Stimulated activated effector memory CD8-positive, alpha-beta T cell treated with anti-CD3 and anti-CD28 coated beads, Interleukin-12 subunit alpha, Interleukin-12 subunit beta, amount 100 ng/mL, for 72 hours (primary cell): ENCODE measurements at regions not wholly inside any gene's neighbourhood (a gene's known extent, or its start where the extent isn't known, plus 50 kb on each side); places are given as distances from the start of the nearest gene placed in this dataset.
A peak's percentile ranks its signal among the peaks of the same experiment; 100 is the strongest.

Source experiments
- ATAC-seq: fragments of 150-1000 bp; cut with Tn5 transposase; 2 replicates; pipeline ENCODE4 v1.10.0; 2021
- DNase-seq, 2 donors: peaks; one replicate each; pipeline ENCODE4 v3.0.0; 2021 to 2022; ENCODE audit warnings: low spot score in 2 of 2
- H3K27ac Mint-ChIP-seq: one replicate; pipeline ENCODE4 v1.8.0; 2022; ENCODE audit warnings: mild to moderate bottlenecking, mixed read lengths
- H3K36me3 Mint-ChIP-seq: one replicate; pipeline ENCODE4 v1.8.0; 2022; ENCODE audit warnings: mild to moderate bottlenecking, mixed read lengths
- H3K4me1 Mint-ChIP-seq: one replicate; pipeline ENCODE4 v1.8.0; 2022; ENCODE audit warnings: mixed read lengths
- H3K4me3 Mint-ChIP-seq: one replicate; pipeline ENCODE4 v1.8.0; 2022; ENCODE audit warnings: mild to moderate bottlenecking, mixed read lengths
- H3K9me3 Mint-ChIP-seq: one replicate; pipeline ENCODE4 v1.8.0; 2022; ENCODE audit warnings: mixed read lengths

- no peak overlapping the region for H3K27ac Mint-ChIP-seq
- no peaks in the 10 kb centered on the region for H3K9me3 Mint-ChIP-seq
- DNase-seq (no peak), ATAC-seq (peak; percentile 57)
- H3K4me3 Mint-ChIP-seq: no peak overlapping the region
- H3K36me3 Mint-ChIP-seq: no peaks in the 10 kb centered on the region
- H3K4me1 Mint-ChIP-seq: peaks cover 5% of the 10 kb centered on the region
These were observed 160.3 kb downstream of the HSD17B3 start for GRCh38 chr9:96141666-96142065.

- Mint-ChIP-seq H3K4me3 (no peak overlapping the region), H3K36me3 (no peaks in the 10 kb centered on the region), H3K9me3 (no peaks in the 10 kb centered on the region), H3K4me1 (no peaks in the 10 kb centered on the region), H3K27ac (no peak overlapping the region)
- no peak for DNase-seq
- ATAC-seq: no peak
These were observed 160.9 kb downstream of the HSD17B3 start for GRCh38 chr9:96141128-96141474.

GRCh38 chr9:96140296-96141127 lies 161.5 kb downstream of the HSD17B3 start:
- Mint-ChIP-seq H3K4me1 (peaks cover 5% of the 10 kb centered on the region), H3K9me3 (no peaks in the 10 kb centered on the region), H3K36me3 (no peaks in the 10 kb centered on the region), H3K4me3 (no peak overlapping the region), H3K27ac (no peak overlapping the region)
- no peak for DNase-seq
- ATAC-seq: no peak

GRCh38 chr9:96139592-96140295 lies 162.2 kb downstream of the HSD17B3 start:
- Mint-ChIP-seq H3K27ac (no peak overlapping the region), H3K4me3 (no peak overlapping the region), H3K9me3 (no peaks in the 10 kb centered on the region), H3K36me3 (no peaks in the 10 kb centered on the region), H3K4me1 (peaks cover 13% of the 10 kb centered on the region)
- ATAC-seq (no peak), DNase-seq (no peak)

- no peaks in the 10 kb centered on the region for H3K36me3 Mint-ChIP-seq
- peaks cover 3% of the 10 kb centered on the region for H3K9me3 Mint-ChIP-seq
- peaks cover 15% of the 10 kb centered on the region for H3K4me1 Mint-ChIP-seq
- ATAC-seq (no peak), DNase-seq (no peak)
- no peak overlapping the region for H3K27ac Mint-ChIP-seq
- H3K4me3 Mint-ChIP-seq: no peak overlapping the region
These were observed 163.4 kb downstream of the HSD17B3 start for GRCh38 chr9:96138616-96139015.

GRCh38 chr9:96137671-96138429 lies 164.1 kb downstream of the HSD17B3 start:
- ATAC-seq: peak; percentile 55
- Mint-ChIP-seq H3K9me3 (peaks cover 6% of the 10 kb centered on the region), H3K36me3 (no peaks in the 10 kb centered on the region), H3K4me1 (peaks cover 15% of the 10 kb centered on the region), H3K27ac (peak overlapping the region; percentile 76), H3K4me3 (peak overlapping the region; percentile 43)
- no peak for DNase-seq

GRCh38 chr9:96136992-96137670 lies 164.8 kb downstream of the HSD17B3 start:
- DNase-seq (no peak), ATAC-seq (peak; percentile 73)
- Mint-ChIP-seq H3K27ac (peak overlapping the region; percentile 76), H3K4me3 (peak overlapping the region; percentile 43), H3K36me3 (no peaks in the 10 kb centered on the region), H3K9me3 (peaks cover 9% of the 10 kb centered on the region), H3K4me1 (peaks cover 15% of the 10 kb centered on the region)

GRCh38 chr9:96135753-96136290 lies 166.2 kb downstream of the HSD17B3 start:
- H3K4me1 Mint-ChIP-seq: peaks cover 15% of the 10 kb centered on the region
- DNase-seq: no peak
- peak overlapping the region; percentile 6 for H3K27ac Mint-ChIP-seq
- H3K4me3 Mint-ChIP-seq: no peak overlapping the region
- H3K36me3 Mint-ChIP-seq: no peaks in the 10 kb centered on the region
- H3K9me3 Mint-ChIP-seq: peaks cover 9% of the 10 kb centered on the region
- no peak for ATAC-seq

GRCh38 chr9:96135076-96135752 lies 166.8 kb downstream of the HSD17B3 start:
- peak overlapping the region; percentile 6 for H3K27ac Mint-ChIP-seq
- peak; percentile 52 for ATAC-seq
- H3K4me1 Mint-ChIP-seq: peaks cover 15% of the 10 kb centered on the region
- no peaks in the 10 kb centered on the region for H3K36me3 Mint-ChIP-seq
- H3K9me3 Mint-ChIP-seq: peaks cover 9% of the 10 kb centered on the region
- H3K4me3 Mint-ChIP-seq: no peak overlapping the region
- DNase-seq: no peak

GRCh38 chr9:96133321-96134021 lies 168.5 kb downstream of the HSD17B3 start:
- H3K9me3 Mint-ChIP-seq: peaks cover 9% of the 10 kb centered on the region
- ATAC-seq: no peak
- no peak overlapping the region for H3K4me3 Mint-ChIP-seq
- no peak overlapping the region for H3K27ac Mint-ChIP-seq
- no peak for DNase-seq
- peaks cover 15% of the 10 kb centered on the region for H3K4me1 Mint-ChIP-seq
- no peaks in the 10 kb centered on the region for H3K36me3 Mint-ChIP-seq

- ATAC-seq (no peak), DNase-seq (no peak)
- Mint-ChIP-seq H3K9me3 (peaks cover 9% of the 10 kb centered on the region), H3K36me3 (no peaks in the 10 kb centered on the region), H3K4me1 (peaks cover 15% of the 10 kb centered on the region), H3K27ac (no peak overlapping the region), H3K4me3 (no peak overlapping the region)
These were observed 170.2 kb downstream of the HSD17B3 start for GRCh38 chr9:96131825-96132224.

GRCh38 chr9:96130970-96131369 lies 171.0 kb downstream of the HSD17B3 start:
- Mint-ChIP-seq H3K9me3 (peaks cover 9% of the 10 kb centered on the region), H3K4me1 (peaks cover 14% of the 10 kb centered on the region), H3K36me3 (no peaks in the 10 kb centered on the region), H3K27ac (no peak overlapping the region), H3K4me3 (no peak overlapping the region)
- DNase-seq: no peak
- ATAC-seq: no peak

- Mint-ChIP-seq H3K36me3 (no peaks in the 10 kb centered on the region), H3K27ac (no peak overlapping the region), H3K9me3 (peaks cover 9% of the 10 kb centered on the region), H3K4me1 (peaks cover 2% of the 10 kb centered on the region), H3K4me3 (no peak overlapping the region)
- ATAC-seq (no peak), DNase-seq (no peak)
These were observed 172.2 kb downstream of the HSD17B3 start for GRCh38 chr9:96129747-96130146.

GRCh38 chr9:96128880-96129279 lies 173.1 kb downstream of the HSD17B3 start:
- peaks cover 8% of the 10 kb centered on the region for H3K9me3 Mint-ChIP-seq
- DNase-seq (no peak), ATAC-seq (no peak)
- no peaks in the 10 kb centered on the region for H3K4me1 Mint-ChIP-seq
- H3K36me3 Mint-ChIP-seq: no peaks in the 10 kb centered on the region
- no peak overlapping the region for H3K4me3 Mint-ChIP-seq
- no peak overlapping the region for H3K27ac Mint-ChIP-seq
